ENCODE measurements at regions not wholly inside any gene's neighbourhood (a gene's known extent, or its start where the extent isn't known, plus 50 kb on each side); places are given as distances from the start of the nearest gene placed in this dataset.
"Not testable (repeated sequence)": the region's sequence is repeated elsewhere in the genome, so short reads cannot be mapped to it uniquely, and the experiment has no call there.

DNA sequence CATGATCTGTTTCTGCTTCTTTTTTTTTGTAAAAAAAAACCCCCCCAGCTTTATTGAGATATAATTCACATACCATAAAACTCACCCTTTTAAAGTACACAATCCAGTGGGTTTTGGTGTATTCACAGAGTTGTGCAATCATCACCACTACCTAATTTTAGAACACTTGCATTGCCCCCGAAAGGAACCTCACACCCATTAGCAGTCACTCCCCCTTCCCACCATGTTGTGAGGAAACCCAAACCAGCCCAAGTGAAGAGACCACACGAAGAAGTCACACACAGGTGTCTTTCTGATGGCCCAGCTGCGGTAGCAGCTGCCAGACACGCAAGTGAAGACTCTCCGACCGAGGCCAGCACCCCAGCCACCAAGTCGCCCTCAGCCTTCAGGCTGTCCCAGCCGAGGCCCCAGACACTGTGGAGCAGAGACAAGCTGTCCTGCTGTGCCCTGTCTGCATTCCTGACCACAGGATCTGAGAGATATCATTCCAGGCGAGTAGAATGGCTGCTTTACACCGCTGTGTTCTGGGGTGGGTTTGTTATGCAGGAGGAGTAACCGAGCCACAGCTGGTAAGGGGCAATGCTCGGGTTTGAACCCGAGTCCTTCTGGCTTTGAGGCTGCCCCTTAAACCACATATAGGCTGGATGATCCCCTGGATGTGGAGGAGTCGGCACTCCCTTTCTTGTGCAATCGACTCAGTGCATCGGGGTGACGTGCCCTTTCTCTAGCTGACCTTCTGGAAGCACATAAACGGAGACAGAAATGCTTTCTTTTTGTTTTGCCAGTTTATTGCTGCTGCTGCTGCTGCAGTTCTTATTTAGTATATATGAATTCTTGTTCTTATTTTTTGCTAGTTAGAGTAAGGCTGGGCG, 59.1 kb upstream of the PTPN1 start:
- DNase-seq (ENCODE audit: low spot score): peak; percentile 51
- TF ChIP-seq, protein P1, sequence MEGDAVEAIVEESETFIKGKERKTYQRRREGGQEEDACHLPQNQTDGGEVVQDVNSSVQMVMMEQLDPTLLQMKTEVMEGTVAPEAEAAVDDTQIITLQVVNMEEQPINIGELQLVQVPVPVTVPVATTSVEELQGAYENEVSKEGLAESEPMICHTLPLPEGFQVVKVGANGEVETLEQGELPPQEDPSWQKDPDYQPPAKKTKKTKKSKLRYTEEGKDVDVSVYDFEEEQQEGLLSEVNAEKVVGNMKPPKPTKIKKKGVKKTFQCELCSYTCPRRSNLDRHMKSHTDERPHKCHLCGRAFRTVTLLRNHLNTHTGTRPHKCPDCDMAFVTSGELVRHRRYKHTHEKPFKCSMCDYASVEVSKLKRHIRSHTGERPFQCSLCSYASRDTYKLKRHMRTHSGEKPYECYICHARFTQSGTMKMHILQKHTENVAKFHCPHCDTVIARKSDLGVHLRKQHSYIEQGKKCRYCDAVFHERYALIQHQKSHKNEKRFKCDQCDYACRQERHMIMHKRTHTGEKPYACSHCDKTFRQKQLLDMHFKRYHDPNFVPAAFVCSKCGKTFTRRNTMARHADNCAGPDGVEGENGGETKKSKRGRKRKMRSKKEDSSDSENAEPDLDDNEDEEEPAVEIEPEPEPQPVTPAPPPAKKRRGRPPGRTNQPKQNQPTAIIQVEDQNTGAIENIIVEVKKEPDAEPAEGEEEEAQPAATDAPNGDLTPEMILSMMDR (IDR thresholded peaks at IDR 0.05; ENCODE audit: extremely low read depth, missing control alignments): no peak

DNA sequence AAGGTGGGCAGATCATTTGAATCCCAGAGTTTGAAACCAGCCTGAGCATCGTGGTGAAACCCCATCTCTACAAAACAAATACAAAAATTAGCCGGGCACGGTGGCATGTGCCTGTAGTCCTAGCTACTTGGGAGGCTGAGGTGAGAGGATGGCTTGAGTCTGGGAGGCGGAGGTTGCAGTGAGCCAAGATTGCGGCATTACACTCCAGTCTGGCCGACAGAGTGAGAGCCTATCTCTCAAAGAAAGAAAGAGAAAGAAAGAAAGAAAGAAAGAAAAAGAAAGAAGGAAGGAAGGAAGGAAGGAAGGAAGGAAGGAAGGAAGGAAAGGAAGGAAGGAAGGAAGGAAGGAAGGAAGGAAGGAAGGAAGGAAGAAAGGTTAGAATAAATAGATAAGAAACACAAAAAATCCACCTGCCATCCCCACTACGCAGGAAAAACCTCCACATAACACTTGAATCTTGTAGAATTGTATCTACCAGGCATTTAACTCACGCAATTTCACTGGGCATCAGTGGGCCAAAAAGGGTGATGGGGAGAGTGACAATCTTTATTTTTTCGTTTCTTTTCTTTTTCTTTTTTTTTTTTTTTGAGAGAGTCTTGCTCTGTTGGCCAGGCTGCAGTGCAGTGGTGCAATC, 58.3 kb upstream of the PTPN1 start:
- DNase-seq (ENCODE audit: low spot score): not testable (repeated sequence)

DNA sequence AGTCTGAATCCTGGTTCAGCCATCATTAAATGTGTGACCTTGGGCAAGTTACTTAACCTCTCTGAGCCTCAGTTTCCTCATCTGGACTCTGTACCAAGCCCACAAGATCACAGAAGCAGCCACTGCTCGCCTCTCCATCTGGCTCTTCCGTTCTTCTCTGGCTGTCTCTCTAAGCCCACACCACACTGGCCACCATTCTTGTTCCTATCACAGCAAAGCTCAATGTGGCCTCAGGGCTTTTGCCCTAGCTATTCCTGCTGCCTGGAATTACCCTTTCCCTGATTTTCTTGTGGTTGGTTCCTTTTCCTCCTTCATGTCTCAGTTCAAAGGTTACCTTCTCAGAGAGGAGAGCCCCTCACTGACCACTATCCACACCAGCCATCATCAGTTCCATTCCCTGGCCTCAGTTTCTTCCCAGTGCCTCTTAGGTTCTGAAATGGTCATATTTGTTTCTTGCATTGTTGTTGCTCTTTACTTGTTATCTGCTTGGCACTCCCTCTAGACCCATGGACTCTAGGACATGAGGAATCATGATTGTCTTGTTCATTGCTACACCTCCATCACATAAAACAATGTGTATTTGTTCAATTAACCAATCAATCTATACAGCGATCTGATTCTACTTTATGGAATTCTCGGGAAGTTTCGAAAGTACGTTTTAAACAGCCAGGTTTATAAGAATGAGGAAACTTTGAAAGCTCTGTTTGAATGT, 56.5 kb upstream of the PTPN1 start:
- no peak for DNase-seq (ENCODE audit: low spot score)
- TF ChIP-seq, protein P1 (IDR thresholded peaks at IDR 0.05; ENCODE audit: extremely low read depth, missing control alignments): no peak

DNA sequence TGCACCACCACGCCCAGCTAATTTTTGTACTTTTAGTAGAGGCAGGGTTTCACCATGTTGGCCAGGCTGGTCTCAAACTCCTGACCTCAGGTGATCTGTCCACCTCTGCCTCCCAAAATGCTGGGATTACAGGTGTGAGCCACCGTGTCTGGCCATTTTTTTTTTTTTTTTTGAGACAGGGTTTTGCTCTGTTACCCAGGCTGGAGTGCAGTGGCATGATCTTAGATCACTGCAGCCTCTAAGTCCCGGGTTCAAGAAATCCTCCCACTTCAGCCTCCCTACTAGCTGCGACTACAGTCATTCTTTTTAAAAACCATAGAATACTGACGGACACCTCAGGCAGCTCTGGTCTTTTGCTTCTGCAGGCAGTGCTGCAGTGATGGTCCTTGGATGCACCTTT, 54.9 kb upstream of the PTPN1 start:
- DNase-seq (ENCODE audit: low spot score): not testable (repeated sequence)

DNA sequence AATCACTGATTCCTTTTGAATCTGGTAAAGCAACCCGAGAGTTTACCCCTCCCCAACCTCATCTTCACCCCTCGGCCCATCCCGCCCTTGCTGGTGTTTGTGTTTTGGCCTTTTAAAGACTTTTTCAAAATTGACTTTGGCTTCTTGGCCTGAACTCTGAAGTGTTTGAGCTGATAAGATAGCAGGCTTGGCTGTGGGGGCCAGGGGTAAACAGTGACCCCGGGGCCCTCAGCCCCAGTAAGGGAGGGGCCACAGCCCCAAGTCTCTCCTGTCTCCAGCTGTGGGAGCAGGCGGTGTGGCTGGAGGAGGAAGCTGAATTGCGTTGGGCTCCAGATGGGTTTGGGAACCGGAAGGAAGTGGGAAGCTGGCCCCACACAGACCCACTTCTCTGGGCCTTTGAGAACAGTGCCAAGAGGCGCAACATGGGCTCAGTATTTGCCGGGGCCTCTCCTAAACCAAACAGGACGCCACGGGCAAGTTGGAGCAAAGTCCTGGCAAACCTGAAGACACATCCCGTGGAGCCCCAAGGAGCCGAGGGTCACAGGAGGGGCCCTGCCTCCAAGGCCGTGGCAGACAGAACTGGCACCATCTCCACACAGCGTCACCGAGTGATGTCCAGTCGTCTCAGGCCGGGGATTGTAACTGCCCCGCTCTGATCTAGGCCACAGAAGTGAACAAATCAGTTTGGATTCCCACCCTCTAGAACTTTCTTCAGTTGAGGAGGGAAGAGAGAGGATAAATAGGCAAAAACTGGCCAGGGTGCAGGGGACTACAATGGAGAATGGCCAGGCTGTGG, 54.3 kb upstream of the PTPN1 start:
- no peak for DNase-seq (ENCODE audit: low spot score)
- TF ChIP-seq, protein P1 (IDR thresholded peaks at IDR 0.05; ENCODE audit: extremely low read depth, missing control alignments): no peak

DNA sequence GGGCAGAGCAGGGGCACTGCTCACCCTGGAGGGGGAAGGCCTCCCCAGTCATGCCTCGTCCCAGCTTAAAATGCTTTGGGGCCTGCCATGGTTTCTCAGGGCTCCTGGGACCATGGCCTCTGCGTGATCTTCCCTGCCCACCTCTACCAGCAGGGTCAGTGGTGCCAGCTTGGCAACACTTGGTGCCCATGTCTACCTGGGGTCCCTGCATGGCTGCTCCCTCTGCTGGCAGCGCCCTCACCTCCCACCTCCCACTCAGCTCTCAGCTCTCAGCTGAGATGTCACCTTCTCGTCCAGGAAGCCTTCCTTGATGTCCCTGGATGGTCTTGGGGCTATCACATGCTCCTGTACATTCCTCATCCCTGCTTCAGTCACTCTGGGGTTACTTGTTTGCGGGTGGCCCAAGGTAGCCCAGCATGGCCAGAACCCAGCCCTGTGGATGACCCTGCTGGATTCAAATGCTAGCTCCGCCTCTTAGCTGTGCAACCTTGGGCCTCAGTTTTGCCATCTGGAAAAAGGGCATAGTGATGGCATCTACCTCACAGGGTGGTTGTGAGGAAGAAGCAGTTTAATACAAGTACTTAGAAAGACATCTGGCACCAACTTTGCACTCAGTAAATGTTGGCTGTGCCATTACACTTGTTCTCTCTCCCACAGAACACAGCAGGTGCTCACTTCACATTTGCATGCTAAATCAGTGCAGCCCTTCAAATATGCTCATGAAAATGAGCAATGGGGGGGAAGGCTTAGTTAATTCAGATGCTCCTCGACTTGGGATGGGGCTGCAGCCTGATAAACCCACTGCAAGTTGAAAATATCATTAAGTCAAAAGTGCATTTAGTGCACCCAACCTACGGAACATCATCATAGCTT, 53.5 kb upstream of the PTPN1 start:
- no peak for DNase-seq (ENCODE audit: low spot score)

DNA sequence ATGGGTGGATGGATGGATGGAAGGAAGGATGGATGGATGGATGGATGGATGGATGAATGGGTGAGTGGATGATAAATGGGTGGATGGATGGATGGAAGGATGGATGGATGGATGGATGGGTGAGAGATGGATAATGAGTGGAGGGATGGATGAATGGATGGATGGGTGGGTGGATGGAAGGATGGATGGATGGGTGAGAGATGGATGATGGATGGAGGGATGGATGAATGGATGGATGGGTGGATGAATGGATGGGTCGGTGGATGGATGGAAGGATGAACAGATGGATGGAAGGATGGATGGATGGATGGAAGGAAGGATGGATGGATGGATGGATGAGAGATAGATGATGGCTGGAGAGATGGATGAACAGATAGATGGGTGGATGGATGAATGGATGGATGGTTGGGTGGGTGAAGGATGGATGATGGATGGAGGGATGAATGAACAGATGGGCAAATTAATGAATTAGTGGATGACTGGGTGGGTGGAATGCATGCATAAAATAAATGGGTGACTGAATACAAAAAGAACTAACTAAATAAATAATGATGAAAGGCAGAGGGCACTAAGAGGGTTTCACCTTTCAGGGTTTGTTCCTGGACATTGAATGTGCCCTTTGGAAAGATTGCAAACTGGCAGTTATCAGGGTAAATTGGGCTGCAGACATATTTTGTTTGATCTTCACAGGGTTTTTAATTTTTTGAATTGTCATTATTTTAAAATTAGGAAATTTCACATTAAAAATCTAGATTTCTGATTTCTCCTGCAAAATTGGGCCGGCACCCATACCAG, 50.9 kb upstream of the PTPN1 start:
- no peak for DNase-seq (ENCODE audit: low spot score)
- TF ChIP-seq, protein P1 (IDR thresholded peaks at IDR 0.05; ENCODE audit: extremely low read depth, missing control alignments): no peak

More for the DNA sequence above, 53.5 kb upstream of the PTPN1 start:
- TF ChIP-seq, protein P1 (IDR thresholded peaks at IDR 0.05; ENCODE audit: extremely low read depth, missing control alignments): no peak
